Prostate gland (tissue), 2 donors: ENCODE measurements at regions not wholly inside any gene's neighbourhood (a gene's known extent, or its start where the extent isn't known, plus 50 kb on each side); places are given as distances from the start of the nearest gene placed in this dataset.

Experiments used
- DNase-seq: peaks from one replicate; pipeline ENCODE4 v3.0.0-alpha.2; 2019; ENCODE audit warnings: low spot score
- H3K27ac ChIP-seq, 2 donors: fragments of 200-600 bp; sonication (generic); 2 replicates each; pipeline ENCODE4 v1.5.1; 2017 to 2019
- H3K27me3 ChIP-seq: fragments of 200-600 bp; sonication (generic); replicated peaks from 2 replicates; pipeline ENCODE4 v1.5.1; 2019; ENCODE audit not compliant: insufficient read depth
- H3K36me3 ChIP-seq, 2 donors: fragments of 200-600 bp; sonication (generic); 1 replicate in 1 of 2; 2 replicates in 1 of 2; pipeline versions ENCODE4 v1.5.1 to v1.8.1; 2017 to 2019
- H3K4me1 ChIP-seq: fragments of 200-600 bp; sonication (generic); replicated peaks from 2 replicates; pipeline ENCODE4 v1.5.1; 2019
- H3K4me3 ChIP-seq, 2 donors: fragments of 200-600 bp; sonication (generic); 2 replicates each; pipeline ENCODE4 v1.5.1; 2017 to 2019
- H3K9me3 ChIP-seq: fragments of 200-600 bp; sonication (generic); 2 replicates; pipeline ENCODE4 v1.5.1; 2017
- CTCF ChIP-seq, 4 experiments: fragments of 200-600 bp in 2 of 4; fragments of 450-650 bp in 2 of 4; sonication (generic) in 2 of 4; IDR thresholded peaks; 1 replicate in 3 of 4; 2 replicates in 1 of 4; pipeline ENCODE4 v1.5.1; 2016 to 2019; ENCODE audit warnings: antibody characterized with exemption in 4 of 4, mild to moderate bottlenecking in 2 of 4, moderate library complexity in 2 of 4
- POLR2A ChIP-seq: fragments of 450-650 bp; IDR thresholded peaks from one replicate; pipeline ENCODE4 v1.6.1; 2016; ENCODE audit warnings: antibody characterized with exemption, mild to moderate bottlenecking
- POLR2AphosphoS5 ChIP-seq: sonication (generic); formaldehyde crosslinking; IDR thresholded peaks from one replicate; pipeline ENCODE4 v1.6.1; 2017; ENCODE audit warnings: antibody characterized with exemption
- WGBS: methylation state at CpG from one replicate; pipeline ENCODE4 v1.1.5; 2018; 5-methylcytosine and 5-hydroxymethylcytosine counted together
- intact Hi-C: fragments of 100-400 bp; cut with DNase I; formaldehyde crosslinking; loops from one replicate; pipeline ENCODE4 v1.14.2; 2022

- WGBS, result 93% methylated on average over 2 of the region's 2 CpGs
- H3K9me3 ChIP-seq, result no peaks in the 10 kb centered on the region
- H3K4me3 ChIP-seq, result no peak overlapping the region
- intact Hi-C loops, result no loop called here
- no peaks in the 10 kb centered on the region for H3K27me3 ChIP-seq
- no peaks in the 10 kb centered on the region for H3K4me1 ChIP-seq
- H3K36me3 ChIP-seq, result no peaks in the 10 kb centered on the region
- H3K27ac ChIP-seq, result no peak overlapping the region
- DNase-seq, result no peak
- no peak for TF ChIP-seq CTCF (IDR thresholded peaks at IDR 0.05)
Measured at GRCh38 chr9:11713077-11713476, 980.1 kb upstream of the TYRP1 start.

DNA sequence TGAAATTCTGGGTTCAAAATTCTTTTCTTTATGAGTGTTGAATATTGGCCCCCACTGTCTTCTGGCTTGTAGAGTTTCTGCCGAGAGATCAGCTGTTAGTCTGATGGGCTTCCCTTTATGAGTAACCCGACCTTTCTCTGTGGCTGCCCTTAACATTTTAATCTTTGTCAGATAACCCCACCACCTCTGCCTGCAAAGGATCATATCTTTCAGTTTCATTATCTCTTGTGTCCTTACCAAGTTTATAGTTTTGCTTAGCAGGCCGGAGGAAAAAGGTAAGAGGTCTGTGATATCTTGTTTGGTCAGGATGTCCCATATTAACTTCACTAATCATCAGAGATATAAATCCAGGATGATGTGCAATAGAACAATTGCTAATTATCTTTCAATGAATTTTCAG is 970.2 kb upstream of the TYRP1 start:
- no peak for DNase-seq
- intact Hi-C loops, result no loop called here
- Histone ChIP-seq H3K9me3 (no peaks in the 10 kb centered on the region), H3K4me3 (no peak overlapping the region), H3K36me3 (no peaks in the 10 kb centered on the region), H3K27me3 (no peaks in the 10 kb centered on the region), H3K27ac (no peak overlapping the region), H3K4me1 (no peaks in the 10 kb centered on the region)
- TF ChIP-seq POLR2A (no peak), POLR2AphosphoS5 (no peak), CTCF (IDR thresholded peaks at IDR 0.05) (no peak)
- WGBS, result 67% methylated on average over 3 of the region's 3 CpGs

DNA sequence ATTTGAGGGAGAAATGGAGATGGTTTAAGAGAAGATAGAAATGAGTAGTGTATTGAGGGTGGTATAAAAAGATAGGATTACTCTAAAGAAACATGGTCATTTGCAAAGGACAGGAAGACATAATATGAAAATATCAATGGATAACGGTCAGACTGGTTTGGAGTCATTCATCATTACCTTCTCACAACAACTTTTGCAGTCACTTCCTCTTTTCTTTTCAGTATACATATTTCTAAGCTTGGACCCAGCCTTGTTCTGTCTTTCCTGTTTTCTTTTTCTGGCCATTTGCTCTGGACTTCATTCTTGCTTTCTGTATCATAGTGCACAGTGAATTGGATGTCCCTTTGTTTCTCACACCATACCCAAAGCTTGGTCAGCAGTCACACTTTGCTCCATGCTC is 966.5 kb upstream of the TYRP1 start:
- TF ChIP-seq POLR2AphosphoS5, result no peak
- TF ChIP-seq CTCF (IDR thresholded peaks at IDR 0.05), result no peak
- no peak for TF ChIP-seq POLR2A
- H3K27ac ChIP-seq, result no peak overlapping the region
- H3K36me3 ChIP-seq, result no peaks in the 10 kb centered on the region
- WGBS, result 69% methylated on average over 1 of the region's 1 CpG
- H3K4me1 ChIP-seq, result no peaks in the 10 kb centered on the region
- intact Hi-C loops, result no loop called here
- no peak for DNase-seq
- no peaks in the 10 kb centered on the region for H3K9me3 ChIP-seq
- H3K4me3 ChIP-seq, result no peak overlapping the region
- H3K27me3 ChIP-seq, result no peaks in the 10 kb centered on the region

GRCh38 chr9:11735391-11735790 is 957.8 kb upstream of the TYRP1 start:
- TF ChIP-seq POLR2AphosphoS5 (no peak), CTCF (IDR thresholded peaks at IDR 0.05) (no peak), POLR2A (no peak)
- H3K27ac ChIP-seq, result no peak overlapping the region
- intact Hi-C loops, result no loop called here
- H3K4me1 ChIP-seq, result no peaks in the 10 kb centered on the region
- no peak for DNase-seq
- no peak overlapping the region for H3K4me3 ChIP-seq
- H3K36me3 ChIP-seq, result no peaks in the 10 kb centered on the region
- peaks cover 2% of the 10 kb centered on the region for H3K27me3 ChIP-seq
- no peaks in the 10 kb centered on the region for H3K9me3 ChIP-seq
- WGBS, result 70% methylated on average over 1 of the region's 1 CpG

- Histone ChIP-seq H3K36me3 (no peaks in the 10 kb centered on the region), H3K4me3 (no peak overlapping the region), H3K27me3 (peaks cover 2% of the 10 kb centered on the region), H3K4me1 (no peaks in the 10 kb centered on the region), H3K9me3 (no peaks in the 10 kb centered on the region), H3K27ac (no peak overlapping the region)
- no peak for DNase-seq
- intact Hi-C loops, result no loop called here
- TF ChIP-seq POLR2A, result no peak
- TF ChIP-seq CTCF (IDR thresholded peaks at IDR 0.05), result no peak
- TF ChIP-seq POLR2AphosphoS5, result no peak
- 87% methylated on average over 1 of the region's 1 CpG for WGBS
Measured at GRCh38 chr9:11742471-11742870, 950.7 kb upstream of the TYRP1 start.
